Caco-2 (cell line): ENCODE measurements at regions not wholly inside any gene's neighbourhood (a gene's known extent, or its start where the extent isn't known, plus 50 kb on each side); places are given as distances from the start of the nearest gene placed in this dataset.

Experiments used
- BruUV-seq: library from RNA; stranded (reverse); fragments of 400-500 nt; replicated peaks from 2 replicates; lab custom pipeline; 2021; lab: Mats Ljungman, UMichigan
- CTCF ChIA-PET: fragments of 300-600 bp; sonication (Branson Sonifier 250); formaldehyde crosslinking; loops from one replicate; lab custom pipeline; 2022; ENCODE audit warnings: antibody characterized with exemption; lab: Charles Lee
- POLR2A ChIA-PET: fragments of 300-600 bp; sonication (Branson Sonifier 250); formaldehyde crosslinking; loops from one replicate; lab custom pipeline; 2022; ENCODE audit warnings: antibody characterized with exemption; lab: Charles Lee
- DNase-seq, 2 experiments: peaks; one replicate each; pipeline versions ENCODE4 v3.0.0 to v3.0.0-alpha.2; 2020 to 2022
- H3K27me3 ChIP-seq: replicated peaks from 2 replicates; pipeline ENCODE4 v1.6.0; 2011; ENCODE audit warnings: low read length; ENCODE audit not compliant: control insufficient read depth, insufficient read depth
- H3K36me3 ChIP-seq: 2 replicates; pipeline ENCODE4 v1.5.1; 2011; ENCODE audit warnings: low read length; ENCODE audit not compliant: control insufficient read depth, insufficient read depth
- H3K4me1 ChIP-seq: fragments of 250-450 bp; sonication (Bioruptor Pico); 2 replicates; pipeline ENCODE4 v1.5.1; 2020; ENCODE audit warnings: mild to moderate bottlenecking
- H3K4me3 ChIP-seq: 2 replicates; pipeline ENCODE4 v1.5.1; 2011; ENCODE audit warnings: low read depth, mild to moderate bottlenecking, control low read depth, low read length
- H3K9me3 ChIP-seq: fragments of 250-450 bp; sonication (Bioruptor Pico); 2 replicates; pipeline ENCODE4 v1.5.1; 2020; ENCODE audit warnings: mild to moderate bottlenecking, moderate library complexity
- H3K27ac Mint-ChIP-seq: one replicate; pipeline ENCODE4 v1.8.0; 2022; ENCODE audit warnings: mixed read lengths; ENCODE audit not compliant: unreplicated experiment
- H3K27me3 Mint-ChIP-seq: one replicate; pipeline ENCODE4 v1.8.0; 2022; ENCODE audit warnings: mixed read lengths; ENCODE audit not compliant: insufficient read depth, unreplicated experiment
- H3K36me3 Mint-ChIP-seq: one replicate; pipeline ENCODE4 v1.8.0; 2022; ENCODE audit warnings: mild to moderate bottlenecking, mixed read lengths; ENCODE audit not compliant: insufficient read depth, unreplicated experiment
- H3K4me1 Mint-ChIP-seq: one replicate; pipeline ENCODE4 v1.8.0; 2022; ENCODE audit warnings: low read depth, mixed read lengths; ENCODE audit not compliant: unreplicated experiment
- H3K4me3 Mint-ChIP-seq: one replicate; pipeline ENCODE4 v1.8.0; 2022; ENCODE audit warnings: mild to moderate bottlenecking, moderate library complexity, mixed read lengths; ENCODE audit not compliant: unreplicated experiment
- H3K9me3 Mint-ChIP-seq: one replicate; pipeline ENCODE4 v1.8.0; 2022; ENCODE audit warnings: mixed read lengths; ENCODE audit not compliant: unreplicated experiment
- intact Hi-C: fragments of 100-400 bp; cut with micrococcal nuclease; formaldehyde crosslinking; loops from one replicate; pipeline ENCODE4 v1.10.0; 2022; ENCODE audit not compliant: unreplicated experiment
- TF ChIP-seq, protein P1 (sequence below), 2 experiments: fragments of 200-600 bp in 1 of 2; IDR thresholded peaks; 1 replicate in 1 of 2; 2 replicates in 1 of 2; pipeline versions ENCODE4 v1.5.1 to v1.8.0; 2011 to 2022; ENCODE audit warnings: antibody characterized with exemption in 1 of 2, control low read depth in 1 of 2, inconsistent platforms in 1 of 2, low read depth in 1 of 2, low read length in 1 of 2, mild to moderate bottlenecking in 1 of 2, moderate library complexity in 1 of 2; ENCODE audit not compliant: insufficient read depth in 1 of 2, severe bottlenecking in 1 of 2, unreplicated experiment in 1 of 2

- ChIA-PET POLR2A (no interaction called here), CTCF (no interaction called here)
- no peaks in the 10 kb centered on the region for H3K27me3 ChIP-seq
- no peaks in the 10 kb centered on the region for H3K4me1 ChIP-seq
- no peak for DNase-seq
- H3K36me3 ChIP-seq, result no peaks in the 10 kb centered on the region
- Mint-ChIP-seq H3K27ac (no peak overlapping the region), H3K4me3 (no peak overlapping the region), H3K27me3 (no peaks in the 10 kb centered on the region), H3K4me1 (no peaks in the 10 kb centered on the region), H3K9me3 (peaks cover 29% of the 10 kb centered on the region), H3K36me3 (no peaks in the 10 kb centered on the region)
- TF ChIP-seq, protein P1, sequence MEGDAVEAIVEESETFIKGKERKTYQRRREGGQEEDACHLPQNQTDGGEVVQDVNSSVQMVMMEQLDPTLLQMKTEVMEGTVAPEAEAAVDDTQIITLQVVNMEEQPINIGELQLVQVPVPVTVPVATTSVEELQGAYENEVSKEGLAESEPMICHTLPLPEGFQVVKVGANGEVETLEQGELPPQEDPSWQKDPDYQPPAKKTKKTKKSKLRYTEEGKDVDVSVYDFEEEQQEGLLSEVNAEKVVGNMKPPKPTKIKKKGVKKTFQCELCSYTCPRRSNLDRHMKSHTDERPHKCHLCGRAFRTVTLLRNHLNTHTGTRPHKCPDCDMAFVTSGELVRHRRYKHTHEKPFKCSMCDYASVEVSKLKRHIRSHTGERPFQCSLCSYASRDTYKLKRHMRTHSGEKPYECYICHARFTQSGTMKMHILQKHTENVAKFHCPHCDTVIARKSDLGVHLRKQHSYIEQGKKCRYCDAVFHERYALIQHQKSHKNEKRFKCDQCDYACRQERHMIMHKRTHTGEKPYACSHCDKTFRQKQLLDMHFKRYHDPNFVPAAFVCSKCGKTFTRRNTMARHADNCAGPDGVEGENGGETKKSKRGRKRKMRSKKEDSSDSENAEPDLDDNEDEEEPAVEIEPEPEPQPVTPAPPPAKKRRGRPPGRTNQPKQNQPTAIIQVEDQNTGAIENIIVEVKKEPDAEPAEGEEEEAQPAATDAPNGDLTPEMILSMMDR (IDR thresholded peaks at IDR 0.05; ENCODE audit: insufficient read depth in 1 of 2, low read depth in 1 of 2, low read length in 1 of 2, severe bottlenecking in 1 of 2, unreplicated experiment in 1 of 2), result no peak
- H3K4me3 ChIP-seq, result no peak overlapping the region
- intact Hi-C loops, result no loop called here
- BruUV-seq, result no TSS peak
- peaks cover 3% of the 10 kb centered on the region; the same call in 1 of the 2 replicates for H3K9me3 ChIP-seq
These were observed 71.7 kb downstream of the ARL4A start for GRCh38 chr7:12759151-12759550.

- H3K27ac Mint-ChIP-seq, result no peak overlapping the region
These were observed 73.7 kb downstream of the ARL4A start for GRCh38 chr7:12761111-12761510.

DNA sequence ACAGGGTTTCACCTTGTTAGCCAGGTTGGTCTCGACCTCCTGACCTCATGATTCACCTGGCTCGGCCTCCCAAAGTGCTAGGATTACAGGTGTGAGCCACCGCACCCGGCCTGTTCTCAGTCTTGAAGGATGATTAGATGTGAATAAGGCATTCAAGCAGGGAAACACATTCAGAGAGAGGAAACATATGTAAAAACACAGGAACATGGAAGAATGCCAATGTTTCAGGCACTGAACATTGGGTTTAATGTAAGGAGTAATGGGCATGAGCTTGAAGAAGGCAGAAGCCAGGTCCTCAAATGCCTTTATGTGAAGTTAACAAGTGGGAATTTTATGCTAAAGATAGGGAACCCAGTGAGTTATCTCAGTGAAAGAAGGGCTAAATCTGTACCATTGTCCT, 74.3 kb downstream of the ARL4A start:
- ChIA-PET CTCF (no interaction called here), POLR2A (no interaction called here)
- Mint-ChIP-seq H3K4me3 (no peak overlapping the region), H3K36me3 (no peaks in the 10 kb centered on the region), H3K27me3 (no peaks in the 10 kb centered on the region), H3K27ac (no peak overlapping the region), H3K9me3 (peaks cover 29% of the 10 kb centered on the region), H3K4me1 (no peaks in the 10 kb centered on the region)
- no TSS peak for BruUV-seq
- Histone ChIP-seq H3K27me3 (no peaks in the 10 kb centered on the region), H3K36me3 (no peaks in the 10 kb centered on the region), H3K4me1 (no peaks in the 10 kb centered on the region), H3K9me3 (peaks cover 3% of the 10 kb centered on the region; the same call in 1 of the 2 replicates), H3K4me3 (no peak overlapping the region)
- intact Hi-C loops, result no loop called here
- no peak for DNase-seq
- TF ChIP-seq, protein P1 (IDR thresholded peaks at IDR 0.05; ENCODE audit: insufficient read depth in 1 of 2, low read depth in 1 of 2, low read length in 1 of 2, severe bottlenecking in 1 of 2, unreplicated experiment in 1 of 2), result no peak

More at GRCh38 chr7:12761111-12761510, 73.7 kb downstream of the ARL4A start:
- H3K36me3 ChIP-seq, result no peaks in the 10 kb centered on the region
- TF ChIP-seq, protein P1 (IDR thresholded peaks at IDR 0.05; ENCODE audit: insufficient read depth in 1 of 2, low read depth in 1 of 2, low read length in 1 of 2, severe bottlenecking in 1 of 2, unreplicated experiment in 1 of 2), result no peak
- ChIA-PET CTCF (no interaction called here), POLR2A (no interaction called here)
- H3K36me3 Mint-ChIP-seq, result no peaks in the 10 kb centered on the region
- peaks cover 29% of the 10 kb centered on the region for H3K9me3 Mint-ChIP-seq
- no peak overlapping the region for H3K4me3 ChIP-seq
- intact Hi-C loops, result no loop called here
- no TSS peak for BruUV-seq
- peaks cover 3% of the 10 kb centered on the region; the same call in 1 of the 2 replicates for H3K9me3 ChIP-seq
- H3K27me3 Mint-ChIP-seq, result no peaks in the 10 kb centered on the region
- DNase-seq, result no peak
- H3K4me3 Mint-ChIP-seq, result no peak overlapping the region
- H3K4me1 Mint-ChIP-seq, result no peaks in the 10 kb centered on the region
- H3K4me1 ChIP-seq, result no peaks in the 10 kb centered on the region
- no peaks in the 10 kb centered on the region for H3K27me3 ChIP-seq
